ENCODE measurements at regions not wholly inside any gene's neighbourhood (a gene's known extent, or its start where the extent isn't known, plus 50 kb on each side); places are given as distances from the start of the nearest gene placed in this dataset.

DNA sequence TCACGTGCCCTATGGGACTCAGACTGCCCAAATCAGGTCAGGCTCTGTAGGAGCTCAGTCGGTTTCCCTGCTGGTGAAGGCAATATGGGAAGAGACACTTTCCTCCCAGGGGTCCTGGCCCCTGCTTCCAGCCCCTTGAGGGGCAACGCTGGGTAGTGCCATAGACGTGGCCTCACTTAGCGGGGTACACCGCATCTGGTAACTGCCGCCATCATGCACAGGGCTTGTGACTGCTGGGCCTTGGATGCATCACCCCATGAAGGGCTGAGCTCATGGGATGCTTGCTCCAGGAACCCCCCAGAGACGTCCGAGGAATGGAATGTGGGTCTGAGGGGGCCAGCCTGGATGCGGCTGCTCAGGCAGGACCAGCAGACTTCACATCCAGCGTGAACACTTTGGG lies 127.3 kb upstream of the HDAC4 start:
- TF ChIP-seq, protein P1, sequence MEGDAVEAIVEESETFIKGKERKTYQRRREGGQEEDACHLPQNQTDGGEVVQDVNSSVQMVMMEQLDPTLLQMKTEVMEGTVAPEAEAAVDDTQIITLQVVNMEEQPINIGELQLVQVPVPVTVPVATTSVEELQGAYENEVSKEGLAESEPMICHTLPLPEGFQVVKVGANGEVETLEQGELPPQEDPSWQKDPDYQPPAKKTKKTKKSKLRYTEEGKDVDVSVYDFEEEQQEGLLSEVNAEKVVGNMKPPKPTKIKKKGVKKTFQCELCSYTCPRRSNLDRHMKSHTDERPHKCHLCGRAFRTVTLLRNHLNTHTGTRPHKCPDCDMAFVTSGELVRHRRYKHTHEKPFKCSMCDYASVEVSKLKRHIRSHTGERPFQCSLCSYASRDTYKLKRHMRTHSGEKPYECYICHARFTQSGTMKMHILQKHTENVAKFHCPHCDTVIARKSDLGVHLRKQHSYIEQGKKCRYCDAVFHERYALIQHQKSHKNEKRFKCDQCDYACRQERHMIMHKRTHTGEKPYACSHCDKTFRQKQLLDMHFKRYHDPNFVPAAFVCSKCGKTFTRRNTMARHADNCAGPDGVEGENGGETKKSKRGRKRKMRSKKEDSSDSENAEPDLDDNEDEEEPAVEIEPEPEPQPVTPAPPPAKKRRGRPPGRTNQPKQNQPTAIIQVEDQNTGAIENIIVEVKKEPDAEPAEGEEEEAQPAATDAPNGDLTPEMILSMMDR (conservative IDR thresholded peaks at IDR 0.05 in 1 of 2, IDR thresholded peaks at IDR 0.05 in 1 of 2; ENCODE audit: low read depth in 1 of 2, low read length in 2 of 2): no peak
- no peak for TF ChIP-seq EZH2 (IDR thresholded peaks at IDR 0.05; ENCODE audit: low read length, missing control alignments)
